Peyer's patch (tissue), 4 donors: ENCODE measurements at regions not wholly inside any gene's neighbourhood (a gene's known extent, or its start where the extent isn't known, plus 50 kb on each side); places are given as distances from the start of the nearest gene placed in this dataset.

Experiments
- DNase-seq, 3 donors: peaks; one replicate each; pipeline ENCODE4 v3.0.0-alpha.2; 2017 to 2019
- H3K27ac ChIP-seq, 4 donors: fragments of 200-600 bp; sonication (generic); one replicate each; pipeline ENCODE4 v1.5.1; 2016 to 2019
- H3K27me3 ChIP-seq, 2 donors: fragments of 200-600 bp; sonication (generic); one replicate each; pipeline ENCODE4 v1.5.1; 2019
- H3K36me3 ChIP-seq, 3 donors: fragments of 200-600 bp; sonication (generic); one replicate each; pipeline ENCODE4 v1.5.1; 2016 to 2019
- H3K4me1 ChIP-seq, 4 donors: fragments of 200-600 bp; sonication (generic); one replicate each; pipeline ENCODE4 v1.5.1; 2016 to 2019
- H3K4me3 ChIP-seq, 4 donors: fragments of 200-600 bp; sonication (generic); 1 replicate in 3 of 4; 2 replicates in 1 of 4; pipeline ENCODE4 v1.5.1; 2016 to 2019; ENCODE audit warnings: mild to moderate bottlenecking in 1 of 4
- H3K9me3 ChIP-seq, 4 donors: fragments of 200-600 bp; sonication (generic); one replicate each; pipeline ENCODE4 v1.5.1; 2016 to 2019; ENCODE audit warnings: mild to moderate bottlenecking in 1 of 4
- CTCF ChIP-seq, 6 experiments: fragments of 450-650 bp in 4 of 6; fragments of 200-600 bp in 2 of 6; sonication (generic) in 1 of 6; IDR thresholded peaks; one replicate each; pipeline ENCODE4 v1.5.1; 2017 to 2019; ENCODE audit warnings: antibody characterized with exemption in 6 of 6, mild to moderate bottlenecking in 3 of 6, moderate library complexity in 1 of 6
- POLR2A ChIP-seq, 2 donors: fragments of 450-650 bp; IDR thresholded peaks; one replicate each; pipeline ENCODE4 v1.5.1; 2017; ENCODE audit warnings: antibody characterized with exemption in 2 of 2, mild to moderate bottlenecking in 2 of 2, moderate library complexity in 2 of 2

GRCh38 chr2:238689331-238689730 lies 158.6 kb upstream of the TWIST2 start:
- no peaks in the 10 kb centered on the region for H3K36me3 ChIP-seq
- H3K4me1 ChIP-seq: no peaks in the 10 kb centered on the region
- no peak overlapping the region for H3K4me3 ChIP-seq
- DNase-seq: no peak
- TF ChIP-seq CTCF (IDR thresholded peaks at IDR 0.05): no peak
- TF ChIP-seq POLR2A (IDR thresholded peaks at IDR 0.05): no peak
- no peaks in the 10 kb centered on the region for H3K9me3 ChIP-seq
- no peak overlapping the region for H3K27ac ChIP-seq
- no peaks in the 10 kb centered on the region for H3K27me3 ChIP-seq

DNA sequence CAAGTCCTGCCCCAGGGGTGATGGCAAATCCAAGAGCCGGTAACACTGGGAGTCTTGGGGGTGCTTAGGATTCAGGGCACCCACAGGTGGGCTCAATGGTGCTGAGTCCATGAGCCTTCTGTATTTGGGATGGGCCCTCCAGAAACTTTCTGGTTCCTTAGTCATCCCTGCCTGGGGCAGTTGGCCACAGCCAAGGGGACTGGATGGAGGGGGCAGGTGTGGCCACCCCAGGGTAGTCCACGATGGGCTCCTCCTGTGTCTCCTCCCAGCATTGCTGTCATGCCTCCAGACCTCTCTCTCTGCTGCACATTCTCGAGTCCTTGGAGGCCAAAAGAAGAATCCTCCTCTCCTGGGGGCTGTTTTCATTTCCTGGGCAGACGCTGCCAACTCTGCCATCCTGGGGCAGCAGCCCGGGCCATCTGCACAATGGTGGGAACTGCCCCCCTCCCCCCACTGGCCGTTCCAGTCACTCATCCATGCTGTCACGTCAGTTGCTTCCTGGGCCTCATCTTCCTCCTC lies 158.0 kb upstream of the TWIST2 start:
- H3K4me3 ChIP-seq: no peak overlapping the region
- H3K27me3 ChIP-seq: no peaks in the 10 kb centered on the region
- no peak for DNase-seq

DNA sequence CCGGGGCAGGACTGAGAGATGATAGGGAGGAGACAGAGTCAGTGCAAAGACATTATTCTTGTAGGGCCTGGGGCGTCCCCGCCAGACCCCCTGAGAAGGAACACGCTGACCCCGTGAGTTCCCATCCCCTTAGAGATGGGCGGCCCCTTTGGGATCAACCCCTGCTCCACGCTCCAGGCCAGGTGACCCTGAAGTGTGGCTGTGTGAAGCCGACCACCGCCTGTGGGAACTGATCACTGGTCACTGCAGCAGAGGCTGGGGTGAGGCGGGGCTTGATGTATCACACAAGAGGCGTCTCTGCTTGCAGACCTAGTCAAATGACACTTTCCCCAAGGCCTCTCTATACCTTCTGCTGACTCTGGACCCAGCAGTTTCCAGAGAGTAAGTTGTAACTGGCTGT lies 157.4 kb upstream of the TWIST2 start:
- H3K36me3 ChIP-seq: no peaks in the 10 kb centered on the region
- no peaks in the 10 kb centered on the region for H3K4me1 ChIP-seq
- TF ChIP-seq CTCF (IDR thresholded peaks at IDR 0.05) (no peak), POLR2A (IDR thresholded peaks at IDR 0.05) (no peak)
- H3K27me3 ChIP-seq: no peaks in the 10 kb centered on the region
- H3K4me3 ChIP-seq: no peak overlapping the region
- no peak for DNase-seq
- no peak overlapping the region for H3K27ac ChIP-seq
- no peaks in the 10 kb centered on the region for H3K9me3 ChIP-seq

More for the DNA sequence above, 158.0 kb upstream of the TWIST2 start:
- no peaks in the 10 kb centered on the region for H3K36me3 ChIP-seq
- H3K4me1 ChIP-seq: no peaks in the 10 kb centered on the region
- H3K9me3 ChIP-seq: no peaks in the 10 kb centered on the region
- TF ChIP-seq CTCF (IDR thresholded peaks at IDR 0.05) (no peak), POLR2A (IDR thresholded peaks at IDR 0.05) (no peak)
- no peak overlapping the region for H3K27ac ChIP-seq

DNA sequence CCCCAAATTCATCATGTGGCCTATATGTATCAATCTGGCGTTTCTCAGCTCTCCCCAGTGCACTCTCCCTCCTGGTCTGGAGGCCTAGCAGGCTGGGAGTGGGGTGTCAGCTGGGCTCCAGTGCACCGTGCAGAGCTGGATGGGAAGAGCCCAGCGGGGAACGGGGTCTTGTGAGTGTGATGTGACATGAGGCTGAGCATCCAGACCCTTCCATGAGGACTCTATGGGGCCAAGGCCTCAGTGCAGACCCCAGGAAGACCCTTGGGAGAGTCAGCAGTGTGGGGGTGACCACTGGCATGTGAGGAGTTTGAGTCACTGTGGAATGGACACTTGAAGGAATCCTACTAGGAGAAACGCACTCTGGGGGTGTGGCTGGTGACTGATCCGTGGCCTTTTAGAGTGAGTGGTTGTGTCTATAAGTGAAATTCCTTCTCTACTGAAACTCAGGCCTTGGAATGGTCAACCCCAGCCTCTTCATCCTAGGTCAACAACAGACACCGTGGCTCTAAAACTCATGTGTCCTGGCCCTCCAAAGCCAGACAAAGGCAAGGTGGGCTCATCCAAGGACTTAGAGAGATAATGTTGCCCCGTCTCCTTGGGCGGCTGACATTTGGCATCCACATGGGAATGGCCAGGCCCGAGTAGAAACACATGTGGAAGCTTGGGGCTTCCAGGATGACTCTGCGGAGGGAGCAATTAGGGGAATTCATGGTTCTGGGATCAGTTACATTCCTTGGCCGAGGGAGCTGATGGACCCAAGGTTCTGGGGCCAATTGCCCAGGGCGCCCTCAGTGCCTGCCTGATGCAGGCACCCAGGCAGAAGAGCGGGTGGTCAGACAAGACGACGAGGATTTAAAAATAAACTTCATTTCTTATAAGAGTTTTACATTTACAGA lies 156.0 kb upstream of the TWIST2 start:
- Histone ChIP-seq H3K27ac (no peak overlapping the region), H3K4me1 (no peaks in the 10 kb centered on the region), H3K4me3 (no peak overlapping the region), H3K36me3 (no peaks in the 10 kb centered on the region), H3K27me3 (no peaks in the 10 kb centered on the region), H3K9me3 (no peaks in the 10 kb centered on the region)
- TF ChIP-seq POLR2A (IDR thresholded peaks at IDR 0.05): no peak
- no peak for TF ChIP-seq CTCF (IDR thresholded peaks at IDR 0.05)
- DNase-seq: no peak

- Histone ChIP-seq H3K9me3 (no peaks in the 10 kb centered on the region), H3K4me1 (no peaks in the 10 kb centered on the region), H3K4me3 (no peak overlapping the region), H3K27me3 (no peaks in the 10 kb centered on the region), H3K36me3 (no peaks in the 10 kb centered on the region), H3K27ac (no peak overlapping the region)
- DNase-seq: no peak
- TF ChIP-seq POLR2A (IDR thresholded peaks at IDR 0.05) (no peak), CTCF (IDR thresholded peaks at IDR 0.05) (no peak)
Measured at GRCh38 chr2:238692562-238692961, 155.3 kb upstream of the TWIST2 start.
